HG03280 (cell line): ENCODE measurements at regions not wholly inside any gene's neighbourhood (a gene's known extent, or its start where the extent isn't known, plus 50 kb on each side); places are given as distances from the start of the nearest gene placed in this dataset.
A peak's percentile ranks its signal among the peaks of the same experiment; 100 is the strongest.
"Not testable (repeated sequence)": the region's sequence is repeated elsewhere in the genome, so short reads cannot be mapped to it uniquely, and the experiment has no call there.

Source experiments
- ATAC-seq: cut with Tn5 transposase; IDR thresholded peaks from one replicate; pipeline ENCODE4 v1.9.1; 2021; ENCODE audit warnings: mild to moderate bottlenecking, moderate library complexity; ENCODE audit not compliant: unreplicated experiment

GRCh38 chr14:58978343-58978742, 210.1 kb upstream of the DAAM1 start:
- no peak for ATAC-seq

GRCh38 chr14:58979325-58979724, 209.1 kb upstream of the DAAM1 start:
- ATAC-seq = no peak

GRCh38 chr14:58981840-58982239, 206.6 kb upstream of the DAAM1 start:
- no peak for ATAC-seq

- no peak for ATAC-seq
These were observed 202.7 kb upstream of the DAAM1 start for GRCh38 chr14:58985786-58986185.

GRCh38 chr14:58987591-58987990, 200.9 kb upstream of the DAAM1 start:
- ATAC-seq = no peak

- ATAC-seq = no peak
These were observed 195.5 kb upstream of the DAAM1 start for GRCh38 chr14:58992935-58993334.

GRCh38 chr14:58994130-58994529, 194.3 kb upstream of the DAAM1 start:
- ATAC-seq = no peak

GRCh38 chr14:59004012-59004411, 184.5 kb upstream of the DAAM1 start:
- ATAC-seq = no peak

GRCh38 chr14:59006179-59006578, 182.3 kb upstream of the DAAM1 start:
- ATAC-seq = not testable (repeated sequence)

- no peak for ATAC-seq
These were observed 178.5 kb upstream of the DAAM1 start for GRCh38 chr14:59009967-59010366.

- ATAC-seq = no peak
These were observed 174.7 kb upstream of the DAAM1 start for GRCh38 chr14:59013672-59014298.

- no peak for ATAC-seq
These were observed 173.0 kb upstream of the DAAM1 start for GRCh38 chr14:59015482-59015881.

GRCh38 chr14:59017285-59017965, 171.0 kb upstream of the DAAM1 start:
- no peak for ATAC-seq

GRCh38 chr14:59018460-59018859, 170.0 kb upstream of the DAAM1 start:
- no peak for ATAC-seq

- ATAC-seq = no peak
These were observed 169.5 kb upstream of the DAAM1 start for GRCh38 chr14:59018978-59019377.

GRCh38 chr14:59020382-59020781, 168.1 kb upstream of the DAAM1 start:
- ATAC-seq = no peak

GRCh38 chr14:59022144-59022543, 166.3 kb upstream of the DAAM1 start:
- no peak for ATAC-seq

- ATAC-seq = no peak
These were observed 162.4 kb upstream of the DAAM1 start for GRCh38 chr14:59026081-59026480.

- not testable (repeated sequence) for ATAC-seq
These were observed 161.8 kb upstream of the DAAM1 start for GRCh38 chr14:59026640-59027039.

GRCh38 chr14:59028476-59029202, 159.8 kb upstream of the DAAM1 start:
- ATAC-seq = peak; percentile 89

GRCh38 chr14:59032826-59033225, 155.6 kb upstream of the DAAM1 start:
- ATAC-seq = no peak

GRCh38 chr14:59036134-59036533, 152.3 kb upstream of the DAAM1 start:
- no peak for ATAC-seq
